ENCODE measurements at regions not wholly inside any gene's neighbourhood (a gene's known extent, or its start where the extent isn't known, plus 50 kb on each side); places are given as distances from the start of the nearest gene placed in this dataset.
"Not testable (repeated sequence)": the region's sequence is repeated elsewhere in the genome, so short reads cannot be mapped to it uniquely, and the experiment has no call there.

DNA sequence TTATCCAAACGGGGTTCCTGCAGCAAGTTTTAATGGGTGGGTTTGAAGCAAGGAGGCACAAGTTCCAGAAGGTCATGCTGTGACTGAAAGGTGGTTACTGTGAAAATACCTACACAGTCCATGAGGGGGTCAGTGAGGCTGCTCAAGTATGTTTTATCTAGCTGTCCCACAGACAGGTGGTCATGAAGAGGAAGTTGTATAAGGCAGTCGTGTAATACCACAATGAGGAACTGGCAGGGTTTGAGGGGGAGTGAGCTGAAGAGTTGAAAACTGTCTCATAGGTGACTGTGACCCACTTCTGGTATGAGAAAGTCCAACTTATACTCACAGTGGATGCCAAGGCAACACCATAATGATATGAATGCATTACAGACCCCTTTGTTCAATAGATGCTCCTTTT lies 856.8 kb downstream of the OTOL1 start:
- no peak for DNase-seq

DNA sequence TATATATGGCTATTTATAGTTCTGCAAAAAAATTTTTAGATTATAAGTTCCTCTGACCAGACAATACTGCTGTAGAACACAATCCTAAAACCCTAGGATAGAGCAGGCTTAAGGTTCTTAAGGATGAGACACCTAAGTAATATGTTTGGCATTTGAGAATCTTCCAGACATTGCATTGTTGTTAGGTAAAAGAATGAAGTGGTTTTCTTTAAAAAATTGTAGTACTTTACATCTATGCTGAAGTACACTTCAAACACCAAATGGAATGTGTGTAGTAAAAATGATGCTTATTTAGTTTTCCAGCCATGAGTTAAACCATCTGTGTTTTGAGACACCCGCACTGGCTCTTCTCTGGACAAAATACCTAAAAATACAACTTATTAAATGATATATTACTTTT lies 857.7 kb downstream of the OTOL1 start:
- no peak for DNase-seq

DNA sequence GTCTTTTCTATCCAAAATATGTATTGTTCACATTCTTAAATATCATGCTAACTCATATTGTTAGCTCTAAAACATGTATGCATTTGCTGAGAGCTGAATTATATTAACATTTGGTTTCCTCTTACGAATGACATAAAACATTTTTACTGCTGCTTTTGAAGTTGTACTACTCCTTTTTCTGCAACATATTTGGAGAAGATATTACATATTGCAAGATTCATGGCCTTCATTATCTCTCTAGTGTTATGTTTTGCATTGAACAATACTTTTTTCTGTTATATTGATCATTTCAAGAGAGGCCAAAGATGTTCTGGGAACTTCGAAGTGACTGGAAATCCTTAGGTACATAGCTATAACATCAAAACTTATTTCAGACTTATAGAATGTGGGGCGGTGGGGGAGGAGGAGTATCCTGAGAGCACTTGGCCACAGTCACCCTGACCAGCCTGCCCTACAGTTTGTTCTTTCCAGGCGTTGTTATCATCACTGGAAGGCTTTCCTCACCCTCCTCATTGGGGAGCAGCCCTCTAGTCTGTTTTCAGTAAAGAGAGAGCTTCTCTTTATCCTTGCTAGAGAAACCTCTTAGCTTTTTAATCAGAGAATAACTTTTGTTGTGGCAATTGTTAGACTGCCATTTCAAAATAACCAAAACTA lies 868.6 kb downstream of the OTOL1 start:
- DNase-seq: no peak

DNA sequence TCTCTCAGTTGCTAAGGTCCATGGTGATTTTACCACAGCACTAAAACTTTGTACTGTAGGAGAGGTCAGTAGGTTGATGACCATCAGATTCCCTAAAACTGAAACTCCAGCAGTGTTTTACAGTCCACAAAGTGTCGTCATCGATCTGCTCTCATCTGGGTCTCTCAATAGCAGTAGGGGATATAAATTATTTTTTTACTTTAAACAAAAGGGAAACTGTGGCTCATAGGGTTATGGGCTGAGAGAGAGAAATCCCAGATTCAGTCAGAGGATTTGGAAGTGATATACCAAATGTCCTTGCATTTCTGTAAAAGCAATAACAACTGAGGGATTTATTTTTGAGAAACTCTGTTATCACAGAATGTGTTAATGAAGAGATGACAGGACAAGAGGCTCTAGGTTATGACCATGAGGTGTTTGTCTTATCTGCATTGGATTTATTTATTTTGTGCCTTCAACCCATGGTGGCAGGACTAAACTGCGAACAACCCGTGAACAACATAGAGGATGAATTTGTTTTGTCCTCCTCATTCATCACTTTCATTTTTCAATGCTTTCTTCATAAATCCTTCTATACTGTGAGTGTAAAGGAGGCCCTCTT lies 869.7 kb downstream of the OTOL1 start:
- no peak for DNase-seq

DNA sequence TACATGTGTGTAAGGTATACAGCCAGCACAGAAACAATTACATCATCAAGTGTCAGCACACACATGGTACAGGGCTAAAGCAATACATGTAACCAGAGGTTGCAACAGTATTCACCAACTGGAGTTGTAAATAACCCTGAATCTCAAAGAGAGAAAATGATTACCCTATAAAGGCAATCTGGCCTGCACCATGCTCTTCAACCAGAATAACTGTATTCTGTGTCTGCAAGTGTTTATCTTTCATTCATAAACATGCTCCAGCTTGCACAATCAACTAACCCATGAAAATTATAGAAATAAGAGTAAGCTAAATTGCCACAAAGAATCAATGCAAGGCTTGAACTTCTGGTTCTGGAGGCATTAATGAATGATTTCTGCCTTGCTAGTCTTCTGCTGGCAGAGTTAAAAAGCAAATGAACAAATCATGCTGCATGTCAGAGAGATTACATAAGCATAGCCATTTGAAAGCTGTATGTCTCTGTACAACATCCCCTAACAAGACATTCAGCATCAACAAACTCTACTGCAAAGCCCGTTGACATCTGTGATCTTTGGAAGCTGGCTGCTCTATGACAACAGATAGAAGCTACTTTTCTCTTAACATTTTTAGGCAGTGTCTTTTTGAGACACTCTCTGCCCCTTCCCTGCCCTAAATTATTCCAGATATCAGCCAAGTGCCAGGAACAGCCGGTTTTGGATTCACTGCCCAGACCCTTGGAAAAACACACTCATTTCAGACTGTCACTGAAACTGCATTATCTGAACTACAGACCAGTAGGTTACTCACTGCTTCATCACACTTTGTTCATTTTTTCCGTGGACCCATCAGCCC lies 871.0 kb downstream of the OTOL1 start:
- no peak for DNase-seq

DNA sequence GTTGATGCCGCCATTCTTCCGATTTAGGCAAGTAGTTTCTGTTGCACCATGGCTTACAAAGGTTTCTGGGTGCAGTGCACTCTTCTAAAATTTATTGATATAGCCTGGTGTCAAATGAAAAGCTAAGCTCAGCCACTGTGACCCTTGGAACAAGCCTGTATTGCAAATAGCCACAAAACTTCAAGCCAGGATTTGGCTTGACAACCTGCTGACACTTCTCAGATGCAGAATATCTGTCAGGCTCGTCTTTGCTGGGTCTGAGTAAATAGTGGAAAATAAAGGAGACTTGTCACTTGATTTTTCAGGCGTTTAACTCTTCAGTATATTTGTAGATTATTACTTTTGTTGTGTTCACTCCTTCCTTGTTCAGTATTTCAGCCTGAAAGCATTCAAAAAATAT lies 871.8 kb downstream of the OTOL1 start:
- no peak for DNase-seq

DNA sequence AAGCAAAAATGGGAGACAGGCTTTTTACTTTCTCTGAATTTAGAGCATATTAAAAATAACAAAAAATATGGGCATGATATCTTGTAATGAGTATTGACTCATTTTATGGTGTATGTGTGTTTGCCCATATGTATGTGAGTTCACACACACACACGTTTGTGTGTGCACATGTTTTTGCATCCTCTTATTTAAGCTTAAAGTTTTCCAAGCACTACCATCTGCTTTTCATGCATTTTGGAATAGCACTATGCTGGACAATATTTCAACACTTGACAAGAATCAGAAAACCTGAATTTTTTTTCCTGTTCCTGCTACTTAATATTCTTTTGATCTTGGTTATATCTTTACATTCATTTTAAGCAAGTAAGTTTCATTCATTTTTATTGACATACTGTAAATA lies 872.7 kb downstream of the OTOL1 start:
- no peak for DNase-seq

DNA sequence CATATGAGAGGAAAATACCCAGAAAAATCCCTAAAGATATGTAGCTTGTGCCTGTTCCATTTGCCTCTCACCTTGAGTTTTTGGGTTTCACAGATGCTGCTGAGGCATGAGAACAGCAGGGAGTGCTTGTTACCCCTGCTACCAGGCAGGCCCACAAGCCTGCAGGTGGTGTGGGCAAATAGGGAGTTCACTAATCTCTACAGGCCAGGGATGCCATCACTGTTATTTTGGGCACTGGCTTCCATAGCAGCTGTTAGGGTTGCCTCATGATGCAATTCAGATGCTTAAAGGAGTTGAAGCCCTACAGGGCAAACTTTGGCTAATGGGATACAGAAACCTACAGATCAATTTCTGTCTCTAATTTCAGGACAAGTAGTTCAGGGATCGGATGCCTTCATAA lies 873.5 kb downstream of the OTOL1 start:
- no peak for DNase-seq

DNA sequence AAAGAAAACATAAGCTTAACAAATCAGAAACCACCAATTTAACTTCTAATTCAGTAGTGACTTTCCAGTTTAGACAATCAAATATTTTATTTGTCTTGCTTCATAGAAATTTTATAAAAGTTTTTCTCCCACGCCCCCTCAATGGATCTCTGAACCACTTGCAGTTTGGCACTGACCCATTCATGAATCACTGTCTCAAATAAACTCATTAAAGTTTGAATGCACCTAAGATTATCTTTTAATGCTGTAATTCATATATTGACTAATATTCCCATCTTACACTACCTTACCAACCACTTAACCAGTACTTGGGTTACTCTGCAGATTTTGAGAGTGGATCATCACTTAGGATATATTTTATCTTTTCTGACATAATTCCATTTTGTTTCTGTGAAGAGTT lies 880.2 kb downstream of the OTOL1 start:
- DNase-seq: no peak

DNA sequence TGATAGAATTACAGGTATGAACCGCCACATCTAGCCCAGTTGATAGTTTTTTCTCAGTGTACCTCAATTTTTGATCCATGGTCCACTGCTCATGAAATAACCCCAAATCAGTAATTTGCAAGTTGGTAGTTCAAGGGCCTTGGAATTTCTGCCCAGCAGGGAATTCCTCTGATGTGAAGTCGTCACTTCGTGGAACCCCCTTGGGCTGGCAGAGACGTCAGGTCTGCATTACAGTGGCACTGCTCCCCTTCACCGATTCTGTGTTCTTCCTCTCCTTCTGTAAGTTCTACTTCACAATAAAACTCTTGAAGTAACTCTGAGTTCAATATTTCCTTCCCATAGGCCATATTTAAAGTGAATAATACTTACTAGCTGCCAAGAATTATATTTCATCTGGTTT lies 881.0 kb downstream of the OTOL1 start:
- no peak for DNase-seq

DNA sequence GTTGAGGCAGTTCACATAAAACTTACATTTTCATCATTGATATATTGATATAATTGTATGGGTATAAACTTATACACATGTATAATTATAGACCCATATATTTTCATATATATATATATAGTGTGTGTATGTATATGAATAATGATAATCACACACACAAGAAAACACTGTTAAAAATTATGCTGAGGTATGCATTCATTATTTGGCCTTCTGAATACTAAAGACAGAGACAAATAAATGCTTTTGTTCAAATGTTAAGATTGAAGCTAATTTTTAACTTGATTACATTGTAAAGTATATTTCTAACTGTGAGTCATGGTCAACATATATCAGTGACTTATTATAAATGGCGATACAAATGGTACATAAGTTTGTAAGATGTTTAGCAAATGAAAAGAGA lies 888.8 kb downstream of the OTOL1 start:
- no peak for DNase-seq

DNA sequence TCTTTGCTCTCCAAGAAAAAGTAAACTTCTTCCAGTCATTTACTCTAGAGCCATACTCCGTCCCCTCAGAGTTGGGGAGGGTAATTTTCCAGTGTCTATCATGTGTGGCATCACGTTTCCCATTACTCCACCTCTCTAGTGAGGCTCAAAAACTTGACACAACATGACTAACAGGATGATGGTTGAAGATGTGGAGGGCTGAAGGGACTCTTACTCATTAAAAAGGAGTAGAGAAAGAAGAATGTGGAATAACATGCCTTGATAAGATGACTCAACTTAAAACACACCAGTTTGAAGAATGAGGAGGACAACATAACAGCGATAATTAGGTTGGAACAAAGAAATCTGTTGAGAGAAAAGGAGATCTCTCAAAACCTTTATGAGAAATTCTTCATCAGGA lies 894.3 kb downstream of the OTOL1 start:
- no peak for DNase-seq

DNA sequence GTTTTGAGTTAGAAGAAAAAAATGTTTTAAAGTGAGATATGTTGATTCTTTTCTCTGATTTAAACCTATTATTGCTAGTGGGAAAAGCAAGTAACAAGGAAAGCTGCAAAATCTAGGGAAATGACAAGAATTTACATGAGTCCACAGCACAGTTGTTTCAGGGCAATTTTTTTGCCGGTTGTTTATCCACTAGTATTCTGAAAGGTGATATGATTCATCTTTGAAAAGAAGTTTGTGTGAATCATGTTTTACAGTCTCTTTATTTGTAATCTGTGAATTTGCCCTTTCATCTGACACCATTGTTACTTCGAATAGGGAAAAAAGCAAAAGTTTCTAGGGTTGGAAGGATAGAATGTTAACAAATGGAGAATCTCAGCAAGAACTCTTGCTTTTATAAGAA lies 894.7 kb downstream of the OTOL1 start:
- DNase-seq: no peak

DNA sequence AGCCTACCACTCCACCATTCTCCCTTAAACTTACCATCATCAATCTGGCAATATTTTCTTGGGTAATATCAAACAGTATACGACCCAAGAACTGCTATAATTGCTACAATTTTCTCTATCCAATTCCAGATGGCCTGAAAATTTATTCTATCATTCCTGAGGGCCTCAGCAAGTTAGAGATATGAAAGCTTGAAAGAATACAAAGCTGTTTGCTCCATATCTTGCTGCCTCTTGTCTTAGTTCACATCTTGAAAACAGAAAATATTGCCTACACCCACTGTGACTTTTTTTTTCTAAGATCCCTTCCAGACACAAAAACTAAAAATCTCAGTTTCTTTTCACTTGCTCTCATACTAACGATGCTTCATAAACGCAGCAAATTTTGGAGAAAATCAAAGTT lies 898.9 kb downstream of the OTOL1 start:
- DNase-seq: no peak

DNA sequence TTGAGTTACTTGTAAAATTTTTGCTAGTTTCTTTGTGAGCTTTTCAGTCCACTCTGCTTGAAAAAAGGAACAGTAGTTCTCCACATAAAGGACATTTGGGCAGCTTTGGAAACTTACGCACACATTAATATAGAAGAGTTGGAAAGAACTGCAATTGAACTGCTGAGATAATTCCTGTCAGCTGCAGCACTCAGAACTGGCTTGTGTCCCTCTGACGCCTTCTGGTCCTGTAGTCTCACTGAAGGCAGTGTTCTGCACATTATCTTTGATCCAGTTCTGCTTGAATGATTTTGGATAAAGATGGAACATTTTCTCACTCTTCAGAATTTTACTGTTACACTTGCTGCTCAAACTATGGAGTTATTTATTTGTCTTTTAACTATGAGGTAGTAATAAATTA lies 901.9 kb downstream of the OTOL1 start:
- DNase-seq: no peak

DNA sequence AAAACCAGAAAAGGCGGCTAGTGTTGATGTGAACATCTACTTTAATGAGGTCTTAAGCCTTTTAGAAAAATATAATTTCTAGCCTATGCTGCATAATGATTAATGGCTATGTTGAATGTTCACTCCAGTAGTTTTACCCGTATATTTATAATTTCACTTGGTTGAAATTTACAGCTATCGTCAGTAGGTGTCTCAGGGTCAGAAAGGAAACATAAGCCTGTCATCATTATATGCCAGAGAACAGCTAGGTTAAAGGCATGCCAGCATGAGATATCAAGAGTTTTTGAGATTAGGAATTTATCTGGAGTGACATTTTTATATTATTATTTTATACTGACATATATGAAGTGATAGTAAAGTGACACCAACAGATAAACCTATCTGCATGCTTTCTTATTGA lies 904.1 kb downstream of the OTOL1 start:
- DNase-seq: no peak

DNA sequence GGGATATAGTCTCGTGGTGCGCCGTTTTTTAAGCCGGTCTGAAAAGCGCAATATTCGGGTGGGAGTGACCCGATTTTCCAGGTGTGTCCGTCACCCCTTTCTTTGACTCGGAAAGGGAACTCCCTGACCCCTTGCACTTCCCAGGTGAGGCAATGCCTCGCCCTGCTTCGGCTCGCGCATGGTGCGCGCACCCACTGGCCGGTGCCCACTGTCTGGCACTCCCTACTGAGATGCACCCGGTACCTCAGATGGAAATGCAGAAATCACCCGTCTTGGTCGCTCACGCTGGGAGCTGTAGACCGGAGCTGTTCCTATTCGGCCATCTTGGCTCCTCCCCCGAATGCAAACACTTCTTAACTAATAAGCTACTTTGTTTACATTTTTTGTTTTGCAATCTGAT lies 914.9 kb downstream of the OTOL1 start:
- not testable (repeated sequence) for DNase-seq

DNA sequence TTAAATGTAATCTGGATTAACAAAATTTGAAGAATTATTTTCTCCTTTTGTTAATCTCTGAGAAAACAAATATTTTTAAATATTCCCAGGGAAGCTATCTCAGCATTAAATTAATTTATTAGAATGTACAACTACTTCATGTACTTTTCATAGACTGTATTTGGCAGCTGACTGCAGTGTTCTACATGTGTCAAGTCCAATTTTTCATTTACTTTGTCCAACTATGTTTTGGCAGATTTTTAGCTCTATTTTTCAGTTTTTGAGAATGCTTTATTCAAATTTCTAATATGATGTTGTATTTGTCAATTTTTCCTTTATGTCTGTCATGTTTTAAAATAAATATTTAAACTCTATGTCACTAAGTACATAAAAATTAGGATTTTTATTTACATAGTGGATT lies 925.1 kb downstream of the OTOL1 start:
- DNase-seq: no peak

DNA sequence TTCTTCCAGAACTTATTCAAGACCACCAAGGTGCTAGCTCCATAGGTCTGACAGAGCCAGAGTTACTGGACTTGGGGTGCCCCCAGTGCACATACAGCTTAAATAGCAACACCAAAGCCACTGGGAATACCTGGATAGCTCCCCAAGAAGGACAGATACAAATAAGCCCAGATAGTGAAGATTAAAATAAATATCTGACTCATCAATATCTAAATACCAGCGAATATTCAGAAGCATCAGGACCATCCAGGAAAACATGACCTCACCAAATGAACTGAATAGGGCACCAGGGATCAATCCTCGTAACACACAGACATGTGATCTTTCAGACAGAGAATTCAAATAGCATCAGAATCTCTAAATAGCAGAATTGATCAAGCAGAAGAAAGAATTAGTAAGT lies 931.6 kb downstream of the OTOL1 start:
- no peak for DNase-seq

DNA sequence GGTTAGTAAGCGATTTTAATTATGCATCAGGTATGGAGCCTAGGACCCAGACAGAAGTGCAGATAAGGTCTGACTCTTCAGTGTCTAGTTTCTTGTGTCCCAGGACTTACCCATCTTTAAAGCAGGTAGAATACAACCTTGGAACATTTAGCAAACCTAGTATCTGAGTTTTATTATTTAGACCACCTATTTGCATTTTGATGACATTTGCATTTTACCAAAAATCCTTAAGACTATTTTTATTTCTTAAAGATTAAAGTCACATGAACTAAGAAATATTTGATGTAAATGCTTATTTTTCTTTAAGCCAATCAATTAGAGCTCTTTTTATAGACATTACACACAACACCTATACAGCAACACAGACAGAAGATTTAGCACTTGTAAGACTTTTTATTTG lies 939.1 kb downstream of the OTOL1 start:
- no peak for DNase-seq

DNA sequence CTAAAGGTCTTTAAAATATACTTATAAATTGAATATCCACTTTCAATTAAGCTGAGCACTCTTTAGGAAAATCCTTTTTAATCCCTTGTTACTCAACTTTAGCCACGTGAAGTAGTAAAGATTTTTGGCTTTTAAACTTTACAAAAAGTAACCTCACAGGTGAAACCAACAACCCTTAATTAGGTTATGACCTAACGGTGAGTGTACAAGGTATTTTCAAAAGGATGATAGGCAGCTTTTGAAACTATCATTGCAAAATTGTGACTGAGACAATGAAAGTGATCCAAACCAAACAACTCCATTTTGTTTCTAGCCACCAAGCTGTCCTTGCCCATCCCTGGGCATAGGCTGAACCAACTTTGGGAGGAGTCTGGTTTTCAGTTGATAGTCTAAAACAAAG lies 940.2 kb downstream of the OTOL1 start:
- no peak for DNase-seq

DNA sequence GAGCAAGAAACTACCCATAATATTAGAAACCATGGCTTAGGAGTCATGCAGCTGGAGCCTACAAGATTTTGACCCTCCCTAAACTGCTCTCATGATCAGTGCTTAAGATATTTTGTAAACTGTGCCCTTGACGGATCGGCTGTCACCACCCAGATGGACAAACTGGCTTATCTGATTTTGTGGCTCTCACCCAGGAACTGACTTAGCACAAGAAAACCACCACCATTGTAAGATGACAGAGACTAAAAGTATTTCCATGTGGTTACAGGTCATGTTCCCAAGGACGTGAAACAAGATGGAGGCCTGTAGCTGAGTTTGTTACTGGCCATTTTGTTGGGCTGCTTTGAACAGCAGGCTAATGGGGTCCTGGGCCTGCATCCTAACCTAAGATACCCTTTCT lies 940.9 kb downstream of the OTOL1 start:
- no peak for DNase-seq

DNA sequence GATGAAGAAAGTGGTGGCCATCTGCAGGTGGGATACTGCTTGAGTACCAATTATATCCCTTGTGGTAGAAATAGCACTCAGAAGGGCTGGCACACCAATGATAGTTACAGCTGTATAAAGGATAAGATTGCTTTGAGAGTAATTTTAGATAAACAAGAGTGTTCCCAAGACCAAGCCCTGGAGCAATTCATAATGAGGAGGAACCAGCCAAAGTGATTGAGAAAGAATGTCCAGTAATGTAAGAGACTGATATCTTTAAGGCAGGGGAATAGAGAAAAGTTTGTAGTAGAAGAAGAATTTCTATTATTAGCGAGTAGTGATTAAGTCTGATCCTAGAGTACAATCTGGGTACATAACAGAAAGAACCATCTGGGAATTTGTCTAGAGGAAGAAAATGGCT lies 945.1 kb downstream of the OTOL1 start:
- no peak for DNase-seq

DNA sequence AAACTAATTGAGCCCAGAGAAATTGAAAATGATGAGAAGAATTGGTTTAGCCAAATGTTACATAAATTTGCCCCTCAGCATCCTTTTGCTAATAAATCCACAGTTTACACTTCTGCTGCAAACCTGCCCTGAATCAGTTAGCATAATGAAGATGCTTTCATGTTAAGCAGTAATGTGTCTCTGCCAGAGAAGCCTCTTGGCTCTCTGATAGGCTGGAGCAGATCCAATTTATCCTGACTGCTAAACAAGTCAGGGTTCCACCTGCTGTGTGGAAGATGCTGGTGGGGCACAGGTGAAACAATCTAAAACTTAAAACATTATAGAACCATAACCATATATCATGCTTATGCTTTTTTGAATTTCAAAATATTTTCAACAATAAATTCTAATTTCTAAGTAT lies 946.8 kb downstream of the OTOL1 start:
- no peak for DNase-seq

DNA sequence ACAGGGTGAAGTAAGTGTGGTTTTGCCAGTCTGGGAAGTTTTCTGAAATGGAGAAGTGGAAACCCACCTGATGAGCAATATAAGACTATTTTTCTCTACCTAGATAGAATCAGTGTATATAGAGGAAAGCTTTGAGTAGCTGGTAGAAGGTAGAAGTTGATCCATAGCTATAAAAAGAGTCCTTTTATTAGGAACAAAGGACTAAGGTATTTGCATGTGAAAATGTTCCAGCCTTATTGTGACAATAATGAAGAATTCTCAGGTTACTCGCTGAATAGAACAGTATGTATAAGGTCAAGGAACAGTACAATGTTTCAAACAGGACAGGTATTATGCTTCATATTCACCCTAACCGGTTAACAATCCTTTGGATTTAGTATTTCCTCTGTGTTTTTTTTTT lies 972.2 kb downstream of the OTOL1 start:
- no peak for DNase-seq

Measured in DMS79 (cell line).